ENCODE measurements at regions not wholly inside any gene's neighbourhood (a gene's known extent, or its start where the extent isn't known, plus 50 kb on each side); places are given as distances from the start of the nearest gene placed in this dataset.
"Not testable (repeated sequence)": the region's sequence is repeated elsewhere in the genome, so short reads cannot be mapped to it uniquely, and the experiment has no call there.

DNA sequence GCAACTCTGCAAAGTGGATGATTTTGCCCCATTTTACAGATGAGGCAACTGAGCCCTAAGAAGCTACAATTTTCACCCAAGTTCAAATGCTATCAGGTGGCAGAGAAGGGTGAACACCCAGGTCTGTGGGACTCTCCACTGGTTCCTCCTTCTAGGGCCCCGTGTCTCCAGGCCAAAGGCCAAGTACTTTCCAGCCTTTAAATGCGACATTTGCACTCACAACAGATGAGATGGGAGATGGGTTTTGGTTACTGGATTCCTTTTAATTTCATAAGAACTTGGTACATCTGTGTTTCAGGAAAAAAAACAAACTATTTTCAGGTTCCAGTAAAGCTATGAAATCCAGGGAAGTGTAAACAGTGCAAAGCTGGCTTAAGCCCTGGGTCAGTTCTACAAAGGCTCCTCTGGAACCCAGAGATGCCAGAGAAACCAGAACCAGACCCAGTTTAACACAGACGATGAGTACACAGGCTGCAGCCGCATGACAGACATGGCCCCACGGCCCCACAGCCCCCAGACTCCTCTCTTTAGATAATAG, 361.7 kb downstream of the ANAPC1 start:
- no peak for DNase-seq (ENCODE audit: low read depth in 3 of 3, low spot score in 1 of 3)

DNA sequence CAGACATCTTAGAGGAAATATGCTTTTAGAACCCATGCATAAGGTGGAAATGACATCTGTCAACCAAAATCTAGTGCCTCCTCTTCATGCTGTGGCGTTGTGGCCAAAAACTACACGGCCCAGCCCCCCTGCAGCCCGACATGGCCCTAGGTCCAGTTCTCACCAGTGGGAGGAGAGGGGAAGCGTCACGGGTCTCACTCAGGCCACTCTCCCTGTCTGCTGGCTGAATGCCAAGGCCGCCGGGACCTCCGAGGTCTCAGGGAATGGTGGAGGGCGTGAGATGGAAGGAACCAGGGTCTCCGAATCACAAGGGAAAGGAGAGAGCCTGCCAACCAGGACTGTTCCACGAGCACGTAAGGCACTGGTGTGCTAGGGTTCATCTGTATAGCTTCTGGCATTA, 361.0 kb downstream of the ANAPC1 start:
- no peak for DNase-seq (ENCODE audit: low read depth in 3 of 3, low spot score in 1 of 3)

DNA sequence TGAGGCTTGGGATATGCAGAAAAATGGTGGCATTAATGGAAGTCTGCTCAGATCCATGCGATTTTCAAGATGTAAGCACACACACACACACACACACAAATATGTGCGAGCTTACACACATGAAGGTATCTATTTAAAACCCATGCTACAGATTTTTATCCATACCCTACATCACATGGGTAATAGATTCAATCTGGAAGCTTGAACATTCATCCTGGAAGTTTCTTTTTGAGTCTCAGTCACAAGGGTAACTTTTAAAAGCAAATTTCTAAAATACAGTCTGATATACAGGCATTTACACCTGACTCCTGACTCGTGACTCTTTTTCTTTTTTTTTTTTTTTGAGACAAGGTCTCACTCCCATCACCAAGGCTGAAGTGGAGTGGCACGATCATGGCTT, 359.0 kb downstream of the ANAPC1 start:
- DNase-seq (ENCODE audit: low read depth in 3 of 3, low spot score in 1 of 3): not testable (repeated sequence)

DNA sequence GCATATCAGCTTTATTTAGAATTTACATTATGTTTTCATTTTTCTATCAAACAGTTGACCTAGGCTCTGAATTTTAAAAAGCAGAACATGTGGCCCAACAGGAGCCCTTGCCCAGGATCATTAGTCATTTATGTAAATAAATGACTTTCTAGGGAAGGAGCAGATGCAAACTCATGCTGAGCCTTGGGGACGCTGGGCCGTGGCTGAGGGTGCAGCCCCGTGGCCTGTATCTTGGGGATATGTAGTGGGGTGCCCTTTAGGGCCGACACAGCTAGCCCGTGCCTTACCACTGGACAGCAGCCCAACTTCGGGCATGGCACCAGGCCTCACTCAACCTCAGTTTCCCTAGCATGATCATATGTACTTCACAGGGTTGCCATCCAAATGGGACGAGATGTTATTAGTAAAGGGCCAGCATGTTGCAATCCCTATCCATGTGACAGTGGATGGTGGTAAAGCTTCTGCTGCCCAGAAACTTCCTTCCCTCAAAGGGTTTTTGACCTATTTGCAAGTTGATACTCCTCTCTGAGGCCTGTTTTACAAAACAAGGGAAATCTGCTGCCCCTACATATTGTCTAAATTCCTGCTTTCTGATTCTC, 357.9 kb downstream of the ANAPC1 start:
- not testable (repeated sequence) for DNase-seq (ENCODE audit: low read depth in 3 of 3, low spot score in 1 of 3)

DNA sequence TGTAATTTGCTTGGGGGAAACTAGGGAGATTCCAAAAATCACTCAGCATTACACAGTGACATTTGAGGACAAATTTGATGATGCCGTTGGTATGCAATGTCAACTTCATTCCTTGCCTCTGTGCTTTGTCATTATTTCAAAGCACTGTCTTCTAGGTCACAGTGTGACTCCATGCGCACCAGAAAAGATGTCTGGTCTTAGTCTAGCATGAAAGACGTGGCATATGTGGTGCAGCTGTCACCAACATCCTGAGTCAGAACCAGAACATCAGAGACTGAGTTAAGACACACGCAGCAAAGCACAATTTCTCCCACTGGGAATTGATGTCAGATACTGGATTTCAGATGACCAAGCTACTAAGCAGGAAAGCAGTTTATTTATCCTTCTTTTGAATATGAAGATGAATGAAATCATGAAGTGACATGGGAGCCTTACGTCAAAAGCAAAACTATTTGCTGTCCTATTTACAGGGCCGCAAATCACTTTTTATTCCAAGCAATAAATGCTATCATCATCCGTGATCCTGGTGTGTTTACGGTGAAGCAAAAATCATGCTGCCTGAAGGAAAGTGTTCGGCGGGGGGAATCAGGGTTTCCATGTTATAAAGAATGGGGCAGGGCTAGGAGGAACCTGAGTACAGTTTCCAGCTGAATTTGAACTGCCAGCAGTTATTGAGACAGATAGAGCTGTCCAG, 356.1 kb downstream of the ANAPC1 start:
- not testable (repeated sequence) for DNase-seq (ENCODE audit: low read depth in 3 of 3, low spot score in 1 of 3)

DNA sequence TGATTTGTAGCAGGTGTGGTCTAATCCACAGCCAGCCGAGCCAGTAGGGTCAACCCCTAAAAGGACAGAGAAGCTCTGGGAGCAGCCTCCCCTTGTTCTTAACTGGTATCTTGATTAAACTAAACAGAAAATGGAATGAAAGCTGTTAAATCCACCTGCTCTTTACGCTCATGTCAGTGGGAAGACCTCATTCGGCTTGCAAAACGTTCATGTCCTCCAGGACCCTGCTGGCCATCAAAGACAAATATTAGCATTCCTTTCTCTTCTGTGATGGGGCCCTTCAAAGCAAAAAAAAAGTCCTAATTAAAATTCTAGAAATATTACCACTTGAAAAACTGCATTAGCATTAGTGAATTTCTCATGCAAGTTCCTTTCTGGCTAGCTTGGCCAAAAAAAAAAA, 355.0 kb downstream of the ANAPC1 start:
- not testable (repeated sequence) for DNase-seq (ENCODE audit: low read depth in 3 of 3, low spot score in 1 of 3)

DNA sequence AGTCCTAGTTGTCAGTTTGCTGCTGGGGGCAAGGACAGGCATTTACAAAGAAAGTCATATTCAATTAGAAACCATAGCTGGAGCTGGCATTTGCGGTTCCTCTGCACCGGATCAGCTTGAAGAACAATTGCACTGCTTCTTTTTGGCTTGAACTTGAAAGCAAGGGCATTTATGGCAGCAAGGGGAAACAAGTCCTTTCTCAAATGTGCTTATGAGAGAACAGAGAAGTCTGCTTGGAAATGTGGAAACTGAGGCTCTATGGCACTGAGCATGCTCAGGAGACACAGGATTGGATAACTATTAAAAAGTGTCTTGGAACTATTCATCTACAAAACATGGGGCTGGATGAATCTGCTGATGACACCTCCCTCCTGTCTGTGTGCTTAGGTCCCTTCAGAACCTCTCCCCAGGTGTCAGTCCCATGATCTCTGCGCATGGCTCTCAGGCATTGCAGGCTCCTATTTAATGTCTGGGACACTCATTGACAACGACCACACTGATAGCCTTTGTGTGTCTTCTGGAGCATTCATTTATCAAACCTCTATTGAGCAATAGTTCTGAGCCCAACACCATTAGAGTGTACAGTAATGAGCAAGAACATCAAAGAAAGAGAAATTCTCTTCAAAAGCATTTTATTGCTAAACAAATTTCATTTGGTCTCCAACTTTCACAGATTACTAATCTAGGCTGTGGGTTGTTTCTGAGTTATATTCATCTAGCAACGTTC, 353.6 kb downstream of the ANAPC1 start:
- not testable (repeated sequence) for DNase-seq (ENCODE audit: low read depth in 3 of 3, low spot score in 1 of 3)

DNA sequence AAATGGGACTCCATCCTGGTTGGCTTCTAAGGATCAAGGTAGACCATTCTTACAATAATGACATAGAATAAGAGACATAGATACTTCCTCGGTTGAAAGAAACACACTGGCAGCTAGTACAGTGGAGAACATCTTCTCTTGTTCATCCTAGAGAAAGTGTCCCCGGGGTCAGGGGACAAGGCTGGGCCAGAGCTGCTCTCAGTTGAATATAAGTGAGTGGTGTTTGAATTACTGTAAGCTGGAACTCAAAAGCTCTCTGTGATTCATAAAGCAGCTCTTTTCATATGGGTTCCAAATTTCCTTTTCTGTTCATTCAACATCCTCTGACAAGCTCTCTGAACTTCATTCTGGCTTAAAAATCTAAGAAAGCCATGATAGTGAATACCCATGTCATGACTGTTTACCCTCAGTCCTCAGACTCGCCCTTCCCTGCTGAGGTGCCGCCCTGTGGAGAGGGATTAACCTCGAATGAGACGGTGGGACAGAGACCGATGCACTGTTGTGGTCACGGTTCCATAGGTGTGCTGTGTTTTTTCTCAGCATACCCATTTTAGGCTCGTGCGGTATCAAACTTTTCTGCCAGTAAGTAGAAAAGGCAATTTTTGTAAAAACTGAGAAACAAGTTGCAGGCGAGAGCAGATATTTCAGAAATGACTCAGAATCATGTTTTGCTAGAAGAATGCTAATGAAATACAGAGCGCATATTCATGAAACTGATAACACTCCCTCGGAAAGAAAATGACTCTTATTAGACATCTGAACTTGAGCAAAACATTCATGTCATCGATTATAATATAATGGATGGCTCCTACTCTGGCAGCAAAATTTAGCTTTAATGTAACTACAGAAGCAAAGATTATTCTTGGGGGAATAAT, 351.1 kb downstream of the ANAPC1 start:
- DNase-seq (ENCODE audit: low read depth in 3 of 3, low spot score in 1 of 3): not testable (repeated sequence)

DNA sequence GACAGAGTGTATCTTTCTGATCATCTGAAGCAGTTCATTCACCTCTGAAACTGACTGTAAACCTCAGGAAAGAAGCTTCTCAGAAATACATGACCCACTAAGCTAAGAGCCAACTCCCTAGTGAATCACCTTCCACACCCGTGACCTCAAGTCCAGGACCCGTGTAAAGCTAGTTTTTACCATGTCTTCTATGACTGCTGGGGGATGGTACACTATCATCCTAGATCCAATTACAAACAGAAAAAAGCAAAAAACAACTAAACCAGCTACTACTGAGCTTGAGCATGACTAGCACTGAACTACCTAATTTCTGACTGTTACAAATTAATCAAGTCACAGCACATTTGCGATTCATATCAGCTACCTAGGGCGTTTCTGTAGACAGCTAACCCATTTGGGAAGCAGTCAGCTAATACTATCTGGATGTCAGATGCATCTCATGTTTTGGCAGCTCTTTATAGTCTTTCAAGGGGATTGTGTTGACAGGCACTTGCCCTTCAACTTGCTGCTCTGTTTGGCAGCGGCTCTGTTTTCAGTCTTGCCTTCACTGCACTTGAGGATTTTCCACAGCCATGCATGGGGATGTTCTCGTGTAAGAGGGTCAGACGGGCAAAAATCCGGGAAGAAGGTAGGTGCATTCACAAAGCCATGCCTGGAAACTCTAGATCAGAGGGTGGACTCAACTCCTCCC, 350.3 kb downstream of the ANAPC1 start:
- DNase-seq (ENCODE audit: low read depth in 3 of 3, low spot score in 1 of 3): not testable (repeated sequence)

DNA sequence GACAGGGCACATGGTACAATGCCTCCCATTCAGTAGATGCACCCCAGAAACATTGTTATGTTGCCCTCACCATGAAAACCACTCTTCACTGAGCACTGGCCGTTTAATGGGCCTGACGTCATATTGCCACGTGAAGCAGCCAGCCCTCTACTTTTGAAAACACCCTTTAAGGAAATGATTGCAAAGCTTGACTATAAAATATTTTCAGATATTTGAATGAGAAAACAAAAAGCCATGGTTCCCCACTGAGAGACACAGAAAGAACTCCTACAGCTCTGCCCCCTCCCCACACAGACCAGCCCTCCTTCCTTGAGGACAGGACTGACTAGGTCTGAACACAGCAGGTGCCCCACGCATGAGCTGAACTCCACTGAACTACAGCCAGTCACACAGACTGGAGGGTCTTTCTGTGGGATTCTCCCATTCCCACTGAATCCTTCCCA, 349.1 kb downstream of the ANAPC1 start:
- no peak for DNase-seq (ENCODE audit: low read depth in 3 of 3, low spot score in 1 of 3)

DNA sequence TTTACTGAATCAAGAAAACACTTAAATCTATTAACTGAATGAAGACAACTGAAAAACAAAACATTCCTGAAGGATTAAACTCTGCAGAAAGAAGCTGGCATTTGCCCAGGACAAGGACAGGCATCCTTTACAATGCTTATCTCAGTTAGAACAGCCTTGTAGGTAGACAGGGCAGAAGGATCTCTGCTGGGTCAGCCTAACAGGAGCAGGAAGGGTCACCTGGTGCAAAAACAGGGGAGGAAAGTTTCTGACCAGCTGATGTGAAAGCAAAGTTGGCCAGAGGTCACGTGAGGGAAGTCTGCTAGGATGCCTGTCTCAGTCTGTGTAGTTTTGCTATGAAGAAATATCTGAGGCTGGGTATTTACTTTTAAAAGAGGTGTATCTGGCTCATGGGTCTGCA, 348.6 kb downstream of the ANAPC1 start:
- no peak for DNase-seq (ENCODE audit: low read depth in 3 of 3, low spot score in 1 of 3)

DNA sequence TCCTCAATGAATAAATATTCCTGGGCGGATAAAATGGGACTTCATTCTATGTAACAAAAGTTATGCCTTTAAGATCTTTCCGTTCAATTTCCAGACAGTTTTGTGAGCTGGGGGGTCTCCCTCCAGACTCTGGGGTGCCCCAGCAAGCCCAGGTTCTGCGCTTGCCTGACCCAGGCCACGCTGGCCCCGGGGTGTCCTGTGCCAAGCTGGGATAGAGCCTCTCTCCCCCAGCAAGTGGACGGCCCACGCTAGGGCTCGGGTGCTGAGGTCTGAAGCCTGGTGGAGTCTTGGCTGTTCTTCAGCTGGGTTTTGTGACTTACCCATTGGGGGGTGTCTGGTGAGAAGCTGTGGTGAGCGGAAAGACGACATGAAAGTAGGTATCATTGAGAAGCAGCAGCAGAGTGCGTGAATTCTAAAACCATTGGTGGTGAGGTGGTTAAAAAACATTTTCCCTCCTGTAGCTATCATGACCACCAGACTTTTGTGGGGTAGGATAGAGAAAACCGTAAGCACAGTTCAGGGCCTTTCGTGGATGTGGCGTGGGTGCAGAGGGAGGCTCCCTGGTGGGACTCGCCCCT, 346.8 kb downstream of the ANAPC1 start:
- DNase-seq (ENCODE audit: low read depth in 3 of 3, low spot score in 1 of 3): no peak

DNA sequence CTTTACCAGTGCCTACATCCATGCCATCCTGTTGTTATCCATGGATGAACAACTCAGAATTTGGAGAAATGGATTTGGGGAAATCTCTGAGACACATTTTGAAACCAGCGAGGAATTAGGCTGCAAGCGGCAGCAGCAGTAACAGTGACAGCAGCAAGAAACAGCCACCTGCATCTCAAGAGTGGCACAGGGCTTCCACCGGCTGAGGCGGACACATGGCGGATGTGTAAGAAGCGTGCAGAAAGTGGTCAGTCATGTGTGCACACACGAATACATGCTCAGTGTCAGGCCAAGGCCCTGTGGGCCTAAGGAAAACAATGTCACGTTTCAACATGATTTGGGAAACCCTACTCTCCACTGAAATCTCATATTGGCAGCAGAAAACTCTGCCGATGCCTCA, 344.0 kb downstream of the ANAPC1 start:
- not testable (repeated sequence) for DNase-seq (ENCODE audit: low read depth in 3 of 3, low spot score in 1 of 3)

DNA sequence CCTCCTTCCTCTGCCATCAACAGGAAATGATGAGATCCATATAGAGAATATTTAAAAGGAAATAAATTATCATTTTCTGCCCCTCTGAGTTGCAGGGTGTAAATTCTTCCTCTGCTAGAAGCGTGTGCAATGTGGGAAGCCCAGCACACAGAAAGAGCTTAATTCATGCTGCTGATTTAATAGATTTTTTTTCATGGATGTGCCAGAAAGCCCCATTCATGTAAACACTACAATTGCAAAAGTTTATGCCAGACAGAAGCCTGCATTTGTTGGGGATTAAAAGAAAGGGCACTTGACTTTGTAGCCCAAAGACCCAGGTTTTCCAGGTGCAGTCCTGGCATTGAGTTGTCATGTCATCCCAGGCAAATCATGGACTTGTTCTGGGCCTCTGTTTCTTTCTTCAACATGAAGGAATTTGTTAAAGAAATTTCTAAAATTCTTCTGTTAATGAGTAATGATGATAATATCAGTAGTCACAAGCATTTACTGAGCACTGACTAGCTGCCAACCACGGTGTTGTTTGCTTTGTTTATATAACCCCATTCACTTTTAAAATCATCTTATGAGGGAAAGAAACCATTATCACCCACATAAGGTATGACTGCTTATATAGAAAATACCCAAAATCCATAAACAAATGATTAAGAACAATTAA, 341.7 kb downstream of the ANAPC1 start:
- not testable (repeated sequence) for DNase-seq (ENCODE audit: low read depth in 3 of 3, low spot score in 1 of 3)

DNA sequence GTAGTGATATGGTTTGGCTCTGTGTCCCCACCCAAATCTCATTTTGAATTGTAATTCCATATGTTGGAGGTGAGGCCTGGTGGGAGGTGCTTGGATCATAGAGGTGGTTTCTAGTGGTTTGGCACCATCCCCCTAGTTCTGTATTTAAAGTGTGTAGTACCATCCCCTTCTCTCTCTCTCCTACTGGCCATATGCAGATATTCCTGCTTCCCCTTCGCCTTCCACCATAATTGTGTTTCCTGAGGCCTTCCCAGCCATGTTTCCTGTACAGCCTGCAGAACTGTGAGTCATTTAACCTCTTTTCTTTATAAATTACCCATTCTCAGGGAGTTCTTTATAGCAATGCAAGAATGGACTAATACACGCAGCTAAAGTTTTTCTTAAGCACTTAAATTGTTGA, 340.0 kb downstream of the ANAPC1 start:
- DNase-seq (ENCODE audit: low read depth in 3 of 3, low spot score in 1 of 3): not testable (repeated sequence)

DNA sequence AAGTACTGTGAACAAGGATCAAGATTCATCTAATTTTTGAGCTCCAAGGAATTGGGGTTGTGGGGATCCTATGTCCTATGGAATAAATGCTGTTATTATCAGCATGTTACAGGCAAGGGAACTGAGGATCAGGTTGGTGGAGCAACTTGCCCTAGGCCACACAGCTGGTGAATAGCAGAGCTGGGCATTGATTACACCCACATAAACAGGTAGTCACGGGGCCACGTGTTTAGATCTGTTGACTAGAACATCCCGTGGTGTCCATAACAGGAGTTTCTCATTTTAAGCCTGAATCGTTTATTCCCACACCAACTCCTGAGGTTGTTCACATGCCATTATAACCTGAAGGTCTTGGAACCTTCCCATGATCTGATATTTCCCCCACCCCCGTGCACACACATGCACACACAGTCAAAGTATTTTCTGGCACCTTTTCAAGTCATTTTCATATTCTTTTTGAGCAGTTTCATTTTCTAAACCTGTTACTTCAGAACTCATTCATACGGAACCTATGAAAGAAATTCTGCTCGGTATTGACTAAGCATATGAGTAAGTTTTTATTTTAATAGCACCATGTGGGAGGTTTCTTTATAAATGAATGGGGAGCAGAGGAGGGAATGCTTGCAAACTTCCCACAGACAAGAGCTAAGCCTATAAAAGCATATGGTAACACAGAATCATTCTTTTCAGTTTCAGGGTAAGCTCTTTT, 338.1 kb downstream of the ANAPC1 start:
- DNase-seq (ENCODE audit: low read depth in 3 of 3, low spot score in 1 of 3): not testable (repeated sequence)

DNA sequence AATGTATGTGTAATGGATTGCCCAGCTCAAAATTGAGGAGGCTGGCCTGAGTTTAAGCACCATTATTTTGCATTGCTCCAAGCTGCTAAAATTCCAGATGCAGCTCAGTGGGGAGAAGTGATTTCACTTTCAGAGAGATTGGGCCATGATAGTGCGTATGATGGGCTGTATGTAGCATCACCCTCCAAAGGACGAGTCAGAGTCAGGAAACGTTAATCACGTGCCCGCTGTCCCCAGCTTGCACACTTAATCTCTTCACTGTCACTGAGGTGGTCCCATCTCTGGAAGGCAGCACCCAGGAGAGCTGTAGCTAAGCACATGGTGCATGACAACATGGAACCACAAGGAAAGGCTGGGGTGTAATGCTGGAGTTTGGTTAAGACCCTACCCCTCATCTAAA, 337.4 kb downstream of the ANAPC1 start:
- DNase-seq (ENCODE audit: low read depth in 3 of 3, low spot score in 1 of 3): not testable (repeated sequence)

DNA sequence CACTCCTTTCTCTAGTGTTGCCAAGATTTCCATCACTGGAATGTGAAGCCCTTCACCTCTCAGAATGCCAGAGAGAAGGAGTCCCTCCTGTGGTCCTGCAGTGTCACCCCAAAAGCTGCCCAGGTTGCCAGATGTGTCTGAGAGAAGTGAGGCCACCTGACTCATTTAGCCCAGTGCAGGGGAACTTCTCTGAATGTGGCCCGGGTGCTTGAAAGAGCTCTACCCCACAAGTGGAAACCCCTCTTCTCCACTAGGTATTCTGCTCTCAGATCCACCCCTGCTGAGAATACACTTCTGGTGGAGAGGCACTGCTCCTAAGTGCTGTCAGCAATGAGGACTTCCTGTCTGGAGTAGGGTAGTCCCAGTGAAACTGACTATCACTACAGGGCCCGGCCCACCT, 334.8 kb downstream of the ANAPC1 start:
- not testable (repeated sequence) for DNase-seq (ENCODE audit: low read depth in 3 of 3, low spot score in 1 of 3)

DNA sequence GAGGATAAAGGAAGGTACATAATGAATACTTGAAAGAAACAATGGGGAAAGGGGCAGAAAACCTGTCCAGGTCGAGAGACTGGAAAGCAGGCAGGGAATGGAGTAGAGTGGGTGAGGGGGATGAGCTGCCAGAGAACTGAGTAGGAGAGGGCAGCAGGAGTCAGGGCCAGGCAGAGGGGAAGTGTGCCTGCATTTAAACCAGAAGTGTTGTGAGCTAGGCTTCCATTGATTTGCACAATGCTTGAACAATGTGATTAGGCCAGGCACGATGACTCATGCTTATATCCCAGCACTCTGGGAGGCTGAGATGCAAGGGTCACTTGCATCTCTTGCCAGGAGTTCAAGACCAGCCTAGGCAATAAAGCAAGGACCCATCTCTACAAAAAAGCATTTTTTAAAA, 332.6 kb downstream of the ANAPC1 start:
- not testable (repeated sequence) for DNase-seq (ENCODE audit: low read depth in 3 of 3, low spot score in 1 of 3)
